ENCODE measurements at regions not wholly inside any gene's neighbourhood (a gene's known extent, or its start where the extent isn't known, plus 50 kb on each side); places are given as distances from the start of the nearest gene placed in this dataset.

DNA sequence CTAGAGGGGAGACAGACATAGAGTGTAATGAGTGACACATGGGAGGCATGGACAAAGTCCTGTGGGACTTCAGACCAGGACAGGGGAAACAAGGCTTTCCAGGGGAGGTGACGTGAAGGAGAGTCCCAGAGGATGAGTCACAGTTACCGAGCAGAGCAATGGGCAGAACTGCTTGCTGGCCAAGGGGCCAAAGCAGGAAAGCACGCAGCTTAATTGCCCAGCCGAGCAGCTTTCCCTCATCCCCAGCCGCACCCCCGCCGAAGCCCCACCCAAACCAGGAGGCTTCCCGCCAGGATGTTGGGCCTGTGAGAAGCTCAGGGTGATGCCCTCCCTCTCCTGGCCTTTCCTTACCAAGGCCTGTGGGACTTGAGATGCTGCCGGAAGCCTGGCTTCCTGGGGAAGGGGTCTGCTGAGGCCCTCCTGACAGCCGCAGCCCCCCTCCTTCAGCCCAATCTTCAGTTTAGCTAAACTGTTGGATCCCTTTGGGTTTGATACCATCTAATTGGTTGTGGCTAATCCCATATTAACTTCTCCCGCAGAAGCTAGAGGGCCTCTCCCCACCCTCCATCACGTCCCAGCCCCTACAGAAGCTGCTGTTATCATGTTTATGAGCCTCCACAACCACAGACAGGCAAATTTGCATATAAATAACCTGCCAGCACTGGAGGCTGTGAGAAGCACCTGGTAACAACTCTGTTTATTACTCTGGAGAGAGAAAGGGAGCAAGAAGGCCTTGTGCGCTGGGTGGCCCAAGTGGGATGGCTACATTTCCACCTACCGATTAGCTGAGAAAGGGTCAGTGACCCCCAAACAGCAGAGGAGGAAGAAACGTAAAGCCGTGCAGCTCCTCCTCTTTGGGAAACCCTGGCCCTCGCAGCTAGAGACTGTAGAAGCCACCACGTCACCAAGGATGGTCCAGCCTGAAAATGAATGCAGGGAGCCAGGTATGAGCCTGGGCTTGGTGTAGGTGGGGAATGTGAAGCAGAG lies 80.0 kb downstream of the TRIM29 start:
- H3K36me3 Mint-ChIP-seq: no peaks in the 10 kb centered on the region
- H3K9me3 Mint-ChIP-seq: no peaks in the 10 kb centered on the region
- peaks cover 21 to 26% of the 10 kb centered on the region in 2 donors for H3K27me3 Mint-ChIP-seq (ENCODE audit: low read depth in 2 of 2)
- H3K4me3 Mint-ChIP-seq: no peak overlapping the region
- TF ChIP-seq CTCF (IDR thresholded peaks at IDR 0.05): no peak
- no peak for ATAC-seq
- DNase-seq: no peak
- no peaks in the 10 kb centered on the region for H3K27me3 ChIP-seq (ENCODE audit: control insufficient read depth, insufficient read depth, low read length)
- H3K9me3 ChIP-seq (ENCODE audit: control insufficient read depth, insufficient read depth, low read length): no peaks in the 10 kb centered on the region
- no peak overlapping the region for H3K4me3 ChIP-seq (ENCODE audit: low read length)
- no peaks in the 10 kb centered on the region for H3K36me3 ChIP-seq (ENCODE audit: control insufficient read depth, insufficient read depth, low read length)
- 77% methylated on average over 18 of the region's 18 CpGs for WGBS (ENCODE audit: insufficient coverage)
- intact Hi-C loops (cut with micrococcal nuclease): no loop called here
- no peak overlapping the region for H3K27ac ChIP-seq (ENCODE audit: low read length)
- H3K27ac Mint-ChIP-seq: no peak overlapping the region
- no peaks in the 10 kb centered on the region for H3K4me1 ChIP-seq (ENCODE audit: control insufficient read depth, insufficient read depth, low read length)
- no peaks in the 10 kb centered on the region for H3K4me1 Mint-ChIP-seq

- Mint-ChIP-seq H3K4me1 (no peaks in the 10 kb centered on the region), H3K27ac (no peak overlapping the region), H3K36me3 (no peaks in the 10 kb centered on the region), H3K27me3 (ENCODE audit: low read depth in 2 of 2) (peaks cover 22 to 35% of the 10 kb centered on the region in 2 donors), H3K4me3 (no peak overlapping the region), H3K9me3 (no peaks in the 10 kb centered on the region)
- no peak for DNase-seq
- Histone ChIP-seq H3K27me3 (ENCODE audit: control insufficient read depth, insufficient read depth, low read length) (no peaks in the 10 kb centered on the region), H3K27ac (ENCODE audit: low read length) (no peak overlapping the region), H3K4me3 (ENCODE audit: low read length) (no peak overlapping the region), H3K9me3 (ENCODE audit: control insufficient read depth, insufficient read depth, low read length) (no peaks in the 10 kb centered on the region), H3K36me3 (ENCODE audit: control insufficient read depth, insufficient read depth, low read length) (no peaks in the 10 kb centered on the region), H3K4me1 (ENCODE audit: control insufficient read depth, insufficient read depth, low read length) (no peaks in the 10 kb centered on the region)
- intact Hi-C loops (cut with micrococcal nuclease): no loop called here
- WGBS (ENCODE audit: insufficient coverage): 68% methylated on average over 4 of the region's 4 CpGs
- ATAC-seq: no peak
- no peak for TF ChIP-seq CTCF (IDR thresholded peaks at IDR 0.05)
These were observed 80.9 kb downstream of the TRIM29 start for GRCh38 chr11:120057028-120057330.

DNA sequence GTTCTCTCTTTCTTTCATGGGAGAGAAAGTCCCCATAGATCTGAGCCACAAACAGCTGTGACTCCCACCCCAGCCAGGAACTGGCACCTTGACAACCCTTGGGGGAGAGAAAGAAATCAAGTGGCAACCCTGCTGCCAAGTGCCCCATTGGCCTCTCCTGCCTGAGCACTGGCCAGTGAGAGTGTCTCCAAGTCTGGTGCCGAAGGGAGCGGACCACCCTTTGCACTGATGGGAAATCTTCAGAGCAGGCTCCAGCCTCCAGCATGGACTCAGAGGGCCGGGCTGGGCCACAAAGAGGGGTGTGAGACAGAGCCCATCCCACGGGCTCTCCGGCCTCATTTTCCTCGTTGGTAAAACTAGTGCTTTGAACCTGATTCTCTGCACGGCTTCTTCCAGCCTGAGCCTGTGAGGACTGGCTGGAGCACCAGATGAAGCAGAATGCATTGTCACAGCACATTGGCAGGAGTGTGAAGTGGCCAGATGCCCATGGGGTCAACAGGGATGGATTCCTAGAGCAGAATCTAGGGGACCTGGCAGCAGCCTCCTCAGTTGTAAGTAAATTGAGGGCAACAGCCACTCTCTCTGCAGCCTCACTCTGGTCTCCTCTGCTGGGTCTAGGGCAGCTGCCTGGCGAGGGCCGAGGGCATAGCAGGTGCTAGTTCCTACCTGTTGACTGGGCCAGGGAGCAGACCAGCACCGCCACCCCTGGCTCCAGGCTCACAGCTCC lies 81.4 kb downstream of the TRIM29 start:
- no peak for TF ChIP-seq CTCF (IDR thresholded peaks at IDR 0.05)
- no peaks in the 10 kb centered on the region for H3K9me3 Mint-ChIP-seq
- DNase-seq: no peak
- no peak for ATAC-seq
- H3K4me3 ChIP-seq (ENCODE audit: low read length): no peak overlapping the region
- 87% methylated on average over 10 of the region's 10 CpGs for WGBS (ENCODE audit: insufficient coverage)
- intact Hi-C loops (cut with micrococcal nuclease): no loop called here
- H3K27ac Mint-ChIP-seq: no peak overlapping the region
- no peaks in the 10 kb centered on the region for H3K4me1 Mint-ChIP-seq
- no peak overlapping the region for H3K4me3 Mint-ChIP-seq
- no peaks in the 10 kb centered on the region for H3K27me3 ChIP-seq (ENCODE audit: control insufficient read depth, insufficient read depth, low read length)
- H3K27ac ChIP-seq (ENCODE audit: low read length): no peak overlapping the region
- no peaks in the 10 kb centered on the region for H3K9me3 ChIP-seq (ENCODE audit: control insufficient read depth, insufficient read depth, low read length)
- no peaks in the 10 kb centered on the region for H3K36me3 Mint-ChIP-seq
- H3K27me3 Mint-ChIP-seq (ENCODE audit: low read depth in 2 of 2): peaks cover 27 to 36% of the 10 kb centered on the region in 2 donors
- no peaks in the 10 kb centered on the region for H3K4me1 ChIP-seq (ENCODE audit: control insufficient read depth, insufficient read depth, low read length)
- H3K36me3 ChIP-seq (ENCODE audit: control insufficient read depth, insufficient read depth, low read length): no peaks in the 10 kb centered on the region
